Aorta (tissue), 5 donors: ENCODE measurements at regions not wholly inside any gene's neighbourhood (a gene's known extent, or its start where the extent isn't known, plus 50 kb on each side); places are given as distances from the start of the nearest gene placed in this dataset.
A peak's percentile ranks its signal among the peaks of the same experiment; 100 is the strongest.
"Not testable (repeated sequence)": the region's sequence is repeated elsewhere in the genome, so short reads cannot be mapped to it uniquely, and the experiment has no call there.

Experiments used
- ATAC-seq: fragments of 200-7000 bp; cut with Tn5 transposase; one replicate; pipeline ENCODE4 v1.9.1; 2022; ENCODE audit warnings: moderate library complexity; ENCODE audit not compliant: low FRiP score
- DNase-seq, 2 donors: peaks; one replicate each; pipeline ENCODE4 v3.0.0-alpha.2; 2020
- H3K27ac ChIP-seq, 2 donors: one replicate each; pipeline ENCODE4 v1.5.1; 2013; ENCODE audit warnings: low read length in 2 of 2, mild to moderate bottlenecking in 2 of 2, moderate library complexity in 2 of 2, control low read depth in 1 of 2, inconsistent platforms in 1 of 2, low read depth in 1 of 2
- H3K27me3 ChIP-seq, 2 donors: one replicate each; pipeline ENCODE4 v1.6.1; 2013; ENCODE audit warnings: control low read depth in 1 of 2, low read length in 1 of 2, mild to moderate bottlenecking in 1 of 2, moderate library complexity in 1 of 2; ENCODE audit not compliant: insufficient read depth in 2 of 2, control insufficient read depth in 1 of 2
- H3K36me3 ChIP-seq, 2 donors: one replicate each; pipeline ENCODE4 v1.6.1; 2013; ENCODE audit warnings: control low read depth in 1 of 2, low read length in 1 of 2, mild to moderate bottlenecking in 1 of 2; ENCODE audit not compliant: insufficient read depth in 2 of 2, control insufficient read depth in 1 of 2
- H3K4me1 ChIP-seq, 2 donors: one replicate each; pipeline ENCODE4 v1.6.1; 2013; ENCODE audit warnings: low read length in 2 of 2, control low read depth in 1 of 2, mild to moderate bottlenecking in 1 of 2, moderate library complexity in 1 of 2; ENCODE audit not compliant: insufficient read depth in 2 of 2, control insufficient read depth in 1 of 2
- H3K4me3 ChIP-seq, 2 donors: one replicate each; pipeline ENCODE4 v1.5.1; 2013; ENCODE audit warnings: low read length in 2 of 2, control low read depth in 1 of 2, mild to moderate bottlenecking in 1 of 2
- H3K9me3 ChIP-seq: one replicate; pipeline ENCODE4 v1.6.1; 2013; ENCODE audit warnings: mild to moderate bottlenecking, low read length; ENCODE audit not compliant: control insufficient read depth
- WGBS, 2 donors: extraction: QIAGEN DNeasy Blood & Tissue Kit; methylation state at CpG; one replicate each; pipeline ENCODE4 v1.1.7; 2013; 5-methylcytosine and 5-hydroxymethylcytosine counted together
- intact Hi-C, 2 donors: fragments of 100-400 bp; cut with DNase I; formaldehyde crosslinking; loops; one replicate each; pipeline versions ENCODE4 v1.14.2 to v1.15.0; 2022
- donor health status: healthy with polysubstance abuse.
- donor health status: Bipolar disorder and iron deficiency.
- donor health status: DM: no; HTN: no; CAD: no.
- donor health status: DM: no; HTN: no; CAD: no.
- donor health status: DM: yes; HTN: yes; CAD: no.

GRCh38 chr20:55632592-55632991 lies 372.7 kb downstream of the CBLN4 start:
- ATAC-seq, result no peak
- no peaks in the 10 kb centered on the region for H3K36me3 ChIP-seq
- no peak overlapping the region for H3K4me3 ChIP-seq
- no peaks in the 10 kb centered on the region for H3K27me3 ChIP-seq
- DNase-seq, result no peak
- WGBS, 2 donors, result 97 to 98% methylated on average over 6 of the region's 6 CpGs
- H3K9me3 ChIP-seq, result no peaks in the 10 kb centered on the region
- H3K4me1 ChIP-seq, result no peaks in the 10 kb centered on the region
- intact Hi-C loops, result no loop called here
- no peak overlapping the region for H3K27ac ChIP-seq

- DNase-seq, H3K27ac ChIP-seq, intact Hi-C loops, H3K4me1 ChIP-seq, H3K36me3 ChIP-seq, H3K9me3 ChIP-seq, ATAC-seq, H3K27me3 ChIP-seq, H3K4me3 ChIP-seq: not testable (repeated sequence)
- 93 to 95% methylated on average over 4 of the region's 4 CpGs for WGBS, 2 donors
These were observed 376.2 kb downstream of the CBLN4 start for GRCh38 chr20:55629143-55629542.

- no peak for ATAC-seq
- intact Hi-C loops, result no loop called here
- H3K4me1 ChIP-seq, result no peaks in the 10 kb centered on the region
- no peak overlapping the region for H3K4me3 ChIP-seq
- no peak for DNase-seq
- 84 to 87% methylated on average over 4 of the region's 4 CpGs for WGBS, 2 donors
- no peaks in the 10 kb centered on the region for H3K9me3 ChIP-seq
- no peaks in the 10 kb centered on the region for H3K36me3 ChIP-seq
- no peaks in the 10 kb centered on the region for H3K27me3 ChIP-seq
- no peak overlapping the region for H3K27ac ChIP-seq
These were observed 378.6 kb downstream of the CBLN4 start for GRCh38 chr20:55626716-55627115.

- Histone ChIP-seq H3K27ac (no peak overlapping the region), H3K9me3 (peaks cover 3% of the 10 kb centered on the region), H3K36me3 (no peaks in the 10 kb centered on the region), H3K27me3 (no peaks in the 10 kb centered on the region), H3K4me3 (no peak overlapping the region), H3K4me1 (no peaks in the 10 kb centered on the region)
- WGBS, 2 donors, result 92 to 94% methylated on average over 8 of the region's 8 CpGs
- ATAC-seq (no peak), DNase-seq (no peak)
- intact Hi-C loops, result no loop called here
These were observed 389.0 kb downstream of the CBLN4 start for GRCh38 chr20:55616367-55616766.

GRCh38 chr20:55615818-55616217 lies 389.5 kb downstream of the CBLN4 start:
- intact Hi-C loops, result no loop called here
- H3K27ac ChIP-seq, result no peak overlapping the region
- peak; percentile 26 for ATAC-seq
- H3K27me3 ChIP-seq, result no peaks in the 10 kb centered on the region
- peaks cover 3% of the 10 kb centered on the region for H3K9me3 ChIP-seq
- no peaks in the 10 kb centered on the region for H3K36me3 ChIP-seq
- H3K4me3 ChIP-seq, result no peak overlapping the region
- WGBS, 2 donors, result 81 to 86% methylated on average over 4 of the region's 4 CpGs
- no peaks in the 10 kb centered on the region for H3K4me1 ChIP-seq
- DNase-seq, result no peak

GRCh38 chr20:55614220-55614757 lies 391.0 kb downstream of the CBLN4 start:
- DNase-seq, result no peak
- no peak overlapping the region for H3K27ac ChIP-seq
- 88% methylated on average over 7 of the region's 7 CpGs for WGBS, 2 donors

GRCh38 chr20:55610756-55611155 lies 394.6 kb downstream of the CBLN4 start:
- no peak for ATAC-seq
- no peak for DNase-seq
- no peak overlapping the region for H3K27ac ChIP-seq
- H3K36me3 ChIP-seq, result no peaks in the 10 kb centered on the region
- intact Hi-C loops, result no loop called here
- H3K4me1 ChIP-seq, result no peaks in the 10 kb centered on the region
- 58 to 70% methylated on average over 4 of the region's 4 CpGs for WGBS, 2 donors
- H3K4me3 ChIP-seq, result no peak overlapping the region
- H3K9me3 ChIP-seq, result peaks cover 3% of the 10 kb centered on the region
- no peaks in the 10 kb centered on the region for H3K27me3 ChIP-seq

More at GRCh38 chr20:55614220-55614757, 391.0 kb downstream of the CBLN4 start:
- no peaks in the 10 kb centered on the region for H3K27me3 ChIP-seq
- intact Hi-C loops, result no loop called here
- no peaks in the 10 kb centered on the region for H3K36me3 ChIP-seq
- peaks cover 3% of the 10 kb centered on the region for H3K9me3 ChIP-seq
- no peak for ATAC-seq
- H3K4me3 ChIP-seq, result no peak overlapping the region
- H3K4me1 ChIP-seq, result no peaks in the 10 kb centered on the region

GRCh38 chr20:55605594-55605993 lies 399.7 kb downstream of the CBLN4 start:
- H3K27me3 ChIP-seq, result no peaks in the 10 kb centered on the region
- DNase-seq, result no peak
- intact Hi-C loops, result loop anchor here in 1 of 2 donors (10.0 kb wide), 1 partner anchor 161 kb away; no protein-coding TSS in a partner anchor
- H3K27ac ChIP-seq, result no peak overlapping the region
- H3K4me1 ChIP-seq, result no peaks in the 10 kb centered on the region
- WGBS, 2 donors, result 74 to 88% methylated on average over 1 of the region's 1 CpG
- H3K9me3 ChIP-seq, result no peaks in the 10 kb centered on the region
- no peaks in the 10 kb centered on the region for H3K36me3 ChIP-seq
- ATAC-seq, result no peak
- H3K4me3 ChIP-seq, result no peak overlapping the region

- Histone ChIP-seq H3K27me3 (no peaks in the 10 kb centered on the region), H3K27ac (no peak overlapping the region), H3K36me3 (no peaks in the 10 kb centered on the region), H3K9me3 (peaks cover 2% of the 10 kb centered on the region), H3K4me1 (peaks cover 0 to 4% of the 10 kb centered on the region in 2 donors), H3K4me3 (no peak overlapping the region)
- DNase-seq (no peak), ATAC-seq (no peak)
- intact Hi-C loops, result no loop called here
- 0 to 9% methylated on average over 1 of the region's 1 CpG for WGBS, 2 donors
These were observed 407.8 kb downstream of the CBLN4 start for GRCh38 chr20:55597526-55597925.
